ENCODE measurements at regions not wholly inside any gene's neighbourhood (a gene's known extent, or its start where the extent isn't known, plus 50 kb on each side); places are given as distances from the start of the nearest gene placed in this dataset.

GRCh38 chr1:29482991-29483390 is 246.7 kb downstream of the PTPRU start:
- H3K27ac ChIP-seq (ENCODE audit: low read depth in 2 of 2, low read length in 2 of 2) = no peak overlapping the region
- no peaks in the 10 kb centered on the region for H3K9me3 ChIP-seq (ENCODE audit: control insufficient read depth in 2 of 2, low read length in 2 of 2)
- no peaks in the 10 kb centered on the region for H3K4me1 ChIP-seq (ENCODE audit: control insufficient read depth in 2 of 2, insufficient read depth in 2 of 2, low read length in 2 of 2)
- no peak overlapping the region for H3K4me3 ChIP-seq (ENCODE audit: low read length in 2 of 2)
- H3K36me3 ChIP-seq (ENCODE audit: control insufficient read depth in 2 of 2, insufficient read depth in 2 of 2, low read length in 2 of 2) = no peaks in the 10 kb centered on the region
- H3K27me3 ChIP-seq (ENCODE audit: control insufficient read depth in 2 of 2, insufficient read depth in 2 of 2, low read length in 2 of 2) = peaks cover 0 to 2% of the 10 kb centered on the region in 2 donors
- H3K9ac ChIP-seq (ENCODE audit: low read depth in 1 of 2, low read length in 2 of 2) = no peak overlapping the region

- no peak overlapping the region for H3K4me3 ChIP-seq (ENCODE audit: low read length in 2 of 2)
- no peaks in the 10 kb centered on the region for H3K4me1 ChIP-seq (ENCODE audit: control insufficient read depth in 2 of 2, insufficient read depth in 2 of 2, low read length in 2 of 2)
- H3K36me3 ChIP-seq (ENCODE audit: control insufficient read depth in 2 of 2, insufficient read depth in 2 of 2, low read length in 2 of 2) = no peaks in the 10 kb centered on the region
- no peak overlapping the region for H3K27ac ChIP-seq (ENCODE audit: low read depth in 2 of 2, low read length in 2 of 2)
- H3K9me3 ChIP-seq (ENCODE audit: control insufficient read depth in 2 of 2, low read length in 2 of 2) = no peaks in the 10 kb centered on the region
- H3K27me3 ChIP-seq (ENCODE audit: control insufficient read depth in 2 of 2, insufficient read depth in 2 of 2, low read length in 2 of 2) = peaks cover 2% of the 10 kb centered on the region in 2 donors
- no peak overlapping the region for H3K9ac ChIP-seq (ENCODE audit: low read depth in 1 of 2, low read length in 2 of 2)
These were observed 245.7 kb downstream of the PTPRU start for GRCh38 chr1:29482064-29482463.

- H3K27me3 ChIP-seq (ENCODE audit: control insufficient read depth in 2 of 2, insufficient read depth in 2 of 2, low read length in 2 of 2) = peaks cover 2% of the 10 kb centered on the region in 2 donors
These were observed 244.7 kb downstream of the PTPRU start for GRCh38 chr1:29481031-29481430.

GRCh38 chr1:29478879-29479278 is 242.6 kb downstream of the PTPRU start:
- peaks cover 0 to 2% of the 10 kb centered on the region in 2 donors for H3K27me3 ChIP-seq (ENCODE audit: control insufficient read depth in 2 of 2, insufficient read depth in 2 of 2, low read length in 2 of 2)
- no peak overlapping the region for H3K4me3 ChIP-seq (ENCODE audit: low read length in 2 of 2)
- H3K4me1 ChIP-seq (ENCODE audit: control insufficient read depth in 2 of 2, insufficient read depth in 2 of 2, low read length in 2 of 2) = no peaks in the 10 kb centered on the region
- no peaks in the 10 kb centered on the region for H3K9me3 ChIP-seq (ENCODE audit: control insufficient read depth in 2 of 2, low read length in 2 of 2)
- H3K9ac ChIP-seq (ENCODE audit: low read depth in 1 of 2, low read length in 2 of 2) = no peak overlapping the region
- H3K27ac ChIP-seq (ENCODE audit: low read depth in 2 of 2, low read length in 2 of 2) = no peak overlapping the region
- H3K36me3 ChIP-seq (ENCODE audit: control insufficient read depth in 2 of 2, insufficient read depth in 2 of 2, low read length in 2 of 2) = no peaks in the 10 kb centered on the region

More at GRCh38 chr1:29481031-29481430, 244.7 kb downstream of the PTPRU start:
- no peaks in the 10 kb centered on the region for H3K9me3 ChIP-seq (ENCODE audit: control insufficient read depth in 2 of 2, low read length in 2 of 2)
- no peaks in the 10 kb centered on the region for H3K36me3 ChIP-seq (ENCODE audit: control insufficient read depth in 2 of 2, insufficient read depth in 2 of 2, low read length in 2 of 2)
- no peak overlapping the region for H3K9ac ChIP-seq (ENCODE audit: low read depth in 1 of 2, low read length in 2 of 2)
- no peaks in the 10 kb centered on the region for H3K4me1 ChIP-seq (ENCODE audit: control insufficient read depth in 2 of 2, insufficient read depth in 2 of 2, low read length in 2 of 2)
- no peak overlapping the region for H3K4me3 ChIP-seq (ENCODE audit: low read length in 2 of 2)
- H3K27ac ChIP-seq (ENCODE audit: low read depth in 2 of 2, low read length in 2 of 2) = no peak overlapping the region

GRCh38 chr1:29478151-29478791 is 241.9 kb downstream of the PTPRU start:
- H3K27ac ChIP-seq (ENCODE audit: low read depth in 2 of 2, low read length in 2 of 2) = no peak overlapping the region
- no peaks in the 10 kb centered on the region for H3K36me3 ChIP-seq (ENCODE audit: control insufficient read depth in 2 of 2, insufficient read depth in 2 of 2, low read length in 2 of 2)
- no peak overlapping the region for H3K9ac ChIP-seq (ENCODE audit: low read depth in 1 of 2, low read length in 2 of 2)
- H3K9me3 ChIP-seq (ENCODE audit: control insufficient read depth in 2 of 2, low read length in 2 of 2) = no peaks in the 10 kb centered on the region
- no peak overlapping the region for H3K4me3 ChIP-seq (ENCODE audit: low read length in 2 of 2)
- peaks cover 0 to 2% of the 10 kb centered on the region in 2 donors for H3K27me3 ChIP-seq (ENCODE audit: control insufficient read depth in 2 of 2, insufficient read depth in 2 of 2, low read length in 2 of 2)
- H3K4me1 ChIP-seq (ENCODE audit: control insufficient read depth in 2 of 2, insufficient read depth in 2 of 2, low read length in 2 of 2) = no peaks in the 10 kb centered on the region

- H3K36me3 ChIP-seq (ENCODE audit: control insufficient read depth in 2 of 2, insufficient read depth in 2 of 2, low read length in 2 of 2) = no peaks in the 10 kb centered on the region
- H3K4me1 ChIP-seq (ENCODE audit: control insufficient read depth in 2 of 2, insufficient read depth in 2 of 2, low read length in 2 of 2) = no peaks in the 10 kb centered on the region
- no peak overlapping the region for H3K4me3 ChIP-seq (ENCODE audit: low read length in 2 of 2)
- H3K27me3 ChIP-seq (ENCODE audit: control insufficient read depth in 2 of 2, insufficient read depth in 2 of 2, low read length in 2 of 2) = peaks cover 0 to 2% of the 10 kb centered on the region in 2 donors
- no peaks in the 10 kb centered on the region for H3K9me3 ChIP-seq (ENCODE audit: control insufficient read depth in 2 of 2, low read length in 2 of 2)
- no peak overlapping the region for H3K27ac ChIP-seq (ENCODE audit: low read depth in 2 of 2, low read length in 2 of 2)
- no peak overlapping the region for H3K9ac ChIP-seq (ENCODE audit: low read depth in 1 of 2, low read length in 2 of 2)
These were observed 239.0 kb downstream of the PTPRU start for GRCh38 chr1:29475326-29475725.

- H3K9me3 ChIP-seq (ENCODE audit: control insufficient read depth in 2 of 2, low read length in 2 of 2) = no peaks in the 10 kb centered on the region
- H3K4me3 ChIP-seq (ENCODE audit: low read length in 2 of 2) = no peak overlapping the region
- H3K27me3 ChIP-seq (ENCODE audit: control insufficient read depth in 2 of 2, insufficient read depth in 2 of 2, low read length in 2 of 2) = peaks cover 0 to 2% of the 10 kb centered on the region in 2 donors
- H3K36me3 ChIP-seq (ENCODE audit: control insufficient read depth in 2 of 2, insufficient read depth in 2 of 2, low read length in 2 of 2) = no peaks in the 10 kb centered on the region
- H3K4me1 ChIP-seq (ENCODE audit: control insufficient read depth in 2 of 2, insufficient read depth in 2 of 2, low read length in 2 of 2) = no peaks in the 10 kb centered on the region
- H3K9ac ChIP-seq (ENCODE audit: low read depth in 1 of 2, low read length in 2 of 2) = no peak overlapping the region
- H3K27ac ChIP-seq (ENCODE audit: low read depth in 2 of 2, low read length in 2 of 2) = no peak overlapping the region
These were observed 238.2 kb downstream of the PTPRU start for GRCh38 chr1:29474274-29475244.

- no peaks in the 10 kb centered on the region for H3K9me3 ChIP-seq (ENCODE audit: control insufficient read depth in 2 of 2, low read length in 2 of 2)
- H3K9ac ChIP-seq (ENCODE audit: low read depth in 1 of 2, low read length in 2 of 2) = no peak overlapping the region
- H3K4me3 ChIP-seq (ENCODE audit: low read length in 2 of 2) = no peak overlapping the region
- no peaks in the 10 kb centered on the region for H3K4me1 ChIP-seq (ENCODE audit: control insufficient read depth in 2 of 2, insufficient read depth in 2 of 2, low read length in 2 of 2)
- peaks cover 0 to 2% of the 10 kb centered on the region in 2 donors for H3K27me3 ChIP-seq (ENCODE audit: control insufficient read depth in 2 of 2, insufficient read depth in 2 of 2, low read length in 2 of 2)
- no peak overlapping the region for H3K27ac ChIP-seq (ENCODE audit: low read depth in 2 of 2, low read length in 2 of 2)
- H3K36me3 ChIP-seq (ENCODE audit: control insufficient read depth in 2 of 2, insufficient read depth in 2 of 2, low read length in 2 of 2) = no peaks in the 10 kb centered on the region
These were observed 237.0 kb downstream of the PTPRU start for GRCh38 chr1:29473161-29473855.

GRCh38 chr1:29471487-29472313 is 235.4 kb downstream of the PTPRU start:
- Histone ChIP-seq H3K27ac (ENCODE audit: low read depth in 2 of 2, low read length in 2 of 2) (no peak overlapping the region), H3K4me3 (ENCODE audit: low read length in 2 of 2) (no peak overlapping the region), H3K9me3 (ENCODE audit: control insufficient read depth in 2 of 2, low read length in 2 of 2) (no peaks in the 10 kb centered on the region), H3K9ac (ENCODE audit: low read depth in 1 of 2, low read length in 2 of 2) (no peak overlapping the region), H3K4me1 (ENCODE audit: control insufficient read depth in 2 of 2, insufficient read depth in 2 of 2, low read length in 2 of 2) (no peaks in the 10 kb centered on the region), H3K36me3 (ENCODE audit: control insufficient read depth in 2 of 2, insufficient read depth in 2 of 2, low read length in 2 of 2) (no peaks in the 10 kb centered on the region), H3K27me3 (ENCODE audit: control insufficient read depth in 2 of 2, insufficient read depth in 2 of 2, low read length in 2 of 2) (no peaks in the 10 kb centered on the region)

Measured in mucosa of rectum (tissue), 2 donors.